H1 (cell line): ENCODE measurements at regions not wholly inside any gene's neighbourhood (a gene's known extent, or its start where the extent isn't known, plus 50 kb on each side); places are given as distances from the start of the nearest gene placed in this dataset.

Source experiments
- CTCF ChIA-PET: fragments of 300-600 bp; sonication (Branson Sonifier 250); formaldehyde crosslinking; loops from one replicate; lab custom pipeline; 2021; ENCODE audit not compliant: partially characterized antibody; lab: Charles Lee
- POLR2A ChIA-PET: fragments of 300-600 bp; sonication (Branson Sonifier 250); formaldehyde crosslinking; loops from one replicate; lab custom pipeline; 2021; ENCODE audit warnings: inconsistent platforms; ENCODE audit not compliant: partially characterized antibody; lab: Charles Lee
- DNase-seq, 2 experiments: peaks; one replicate each; pipeline versions ENCODE4 v3.0.0 to v3.0.0-alpha.2; 2010 to 2022; ENCODE audit warnings: low spot score in 2 of 2, low read depth in 1 of 2, mixed read lengths in 1 of 2
- FAIRE-seq: peaks from 2 replicates; lab custom pipeline; 2011; peaks lifted over from hg19 to GRCh38; lab: Jason Lieb, UNC
- H2AFZ ChIP-seq: 2 replicates; pipeline ENCODE4 v1.8.1; 2012; ENCODE audit warnings: low read length, inconsistent platforms
- H2AK5ac ChIP-seq: 2 replicates; pipeline ENCODE4 v1.6.1; 2013; ENCODE audit warnings: low read depth, low read length
- H2BK120ac ChIP-seq: replicated peaks from 2 replicates; pipeline ENCODE3; 2013; ENCODE audit warnings: low read depth, low read length, inconsistent platforms
- H2BK12ac ChIP-seq: 2 replicates; pipeline ENCODE4 v1.6.1; 2013; ENCODE audit warnings: low read depth, low read length
- H2BK15ac ChIP-seq: 2 replicates; pipeline ENCODE4 v1.6.1; 2013; ENCODE audit warnings: low read length
- H2BK20ac ChIP-seq: 2 replicates; pipeline ENCODE4 v1.6.1; 2013; ENCODE audit warnings: low read length
- H2BK5ac ChIP-seq: 2 replicates; pipeline ENCODE4 v1.6.1; 2013; ENCODE audit warnings: low read depth, low read length
- H3K14ac ChIP-seq: 2 replicates; pipeline ENCODE4 v1.6.1; 2013; ENCODE audit warnings: inconsistent platforms; ENCODE audit not compliant: insufficient read length
- H3K18ac ChIP-seq: 2 replicates; pipeline ENCODE4 v1.6.1; 2013; ENCODE audit warnings: low read length; ENCODE audit errors: extremely low read depth
- H3K23ac ChIP-seq: 2 replicates; pipeline ENCODE4 v1.6.1; 2013; ENCODE audit warnings: inconsistent platforms; ENCODE audit not compliant: insufficient read length
- H3K23me2 ChIP-seq: 2 replicates; pipeline ENCODE4 v1.6.1; 2013; ENCODE audit warnings: low read depth, low read length
- H3K27ac ChIP-seq: 2 replicates; pipeline ENCODE4 v1.6.1; 2011; ENCODE audit warnings: low read depth, low read length, inconsistent platforms
- H3K27me3 ChIP-seq, 4 experiments: replicated peaks in 1 of 4; 1 replicate in 1 of 4; 2 replicates in 3 of 4; pipeline versions ENCODE4 v1.6.1 to v1.8.1; 2011 to 2013; ENCODE audit warnings: low read length in 3 of 4, mild to moderate bottlenecking in 3 of 4, inconsistent platforms in 2 of 4, mixed read lengths in 2 of 4, moderate library complexity in 1 of 4; ENCODE audit not compliant: control insufficient read depth in 3 of 4, insufficient read depth in 3 of 4; ENCODE audit errors: extremely low read depth in 1 of 4
- H3K36me3 ChIP-seq, 4 experiments: 2 replicates each; pipeline versions ENCODE4 v1.6.1 to v1.8.1; 2011 to 2013; ENCODE audit warnings: mild to moderate bottlenecking in 4 of 4, low read length in 3 of 4, moderate library complexity in 2 of 4, control low read depth in 1 of 4, inconsistent platforms in 1 of 4; ENCODE audit not compliant: insufficient read depth in 4 of 4, control insufficient read depth in 2 of 4
- H3K4ac ChIP-seq: replicated peaks from 2 replicates; pipeline ENCODE3; 2013; ENCODE audit warnings: low read length, low read depth, mixed read lengths, inconsistent platforms; ENCODE audit not compliant: insufficient read length
- H3K4me1 ChIP-seq, 4 experiments: replicated peaks in 1 of 4; 1 replicate in 1 of 4; 2 replicates in 3 of 4; pipeline versions ENCODE4 v1.6.1 to v1.8.1; 2011 to 2013; ENCODE audit warnings: low read length in 3 of 4, inconsistent platforms in 2 of 4, mixed read lengths in 1 of 4; ENCODE audit not compliant: insufficient read depth in 4 of 4, control insufficient read depth in 3 of 4
- H3K4me2 ChIP-seq, 2 experiments: 2 replicates each; pipeline versions ENCODE4 v1.6.1 to v1.8.1; 2011 to 2013; ENCODE audit warnings: low read depth in 2 of 2, low read length in 2 of 2, control low read depth in 1 of 2, inconsistent platforms in 1 of 2, mild to moderate bottlenecking in 1 of 2; ENCODE audit not compliant: insufficient read depth in 1 of 2
- H3K4me3 ChIP-seq, 4 experiments: fragments of 200-600, 300-600 bp in 1 of 4; sonication (generic), shearing (Covaris generic), sonication (Bioruptor Twin) in 1 of 4; 2 replicates each; pipeline versions ENCODE4 v1.5.1 to v1.8.1; 2011 to 2016; ENCODE audit warnings: low read length in 4 of 4, low read depth in 3 of 4, control low read depth in 2 of 4, inconsistent platforms in 2 of 4, mild to moderate bottlenecking in 2 of 4, mixed read lengths in 1 of 4, moderate library complexity in 1 of 4; ENCODE audit not compliant: insufficient read depth in 2 of 4; ENCODE audit errors: extremely low read depth in 1 of 4
- H3K56ac ChIP-seq: replicated peaks from 2 replicates; pipeline ENCODE3; 2013; ENCODE audit warnings: low read depth, mild to moderate bottlenecking, mixed read lengths, low read length, inconsistent platforms; ENCODE audit not compliant: insufficient read length
- H3K79me1 ChIP-seq: 2 replicates; pipeline ENCODE4 v1.6.1; 2013; ENCODE audit warnings: low read depth, low read length, control low read depth
- H3K79me2 ChIP-seq, 2 experiments: 2 replicates each; pipeline versions ENCODE4 v1.6.1 to v1.8.1; 2012 to 2013; ENCODE audit warnings: low read length in 2 of 2, mild to moderate bottlenecking in 2 of 2, inconsistent platforms in 1 of 2; ENCODE audit not compliant: insufficient read depth in 2 of 2, control insufficient read depth in 1 of 2
- H3K9ac ChIP-seq, 4 experiments: replicated peaks in 1 of 4; 1 replicate in 1 of 4; 2 replicates in 3 of 4; pipeline versions ENCODE4 v1.6.1 to v1.8.1; 2011 to 2013; ENCODE audit warnings: low read depth in 3 of 4, low read length in 3 of 4, control low read depth in 2 of 4, mild to moderate bottlenecking in 2 of 4, moderate library complexity in 2 of 4, inconsistent platforms in 1 of 4; ENCODE audit errors: extremely low read depth in 1 of 4
- H3K9me3 ChIP-seq, 2 experiments: 2 replicates each; pipeline versions ENCODE4 v1.6.1 to v1.8.1; 2012 to 2013; ENCODE audit warnings: mild to moderate bottlenecking in 2 of 2, moderate library complexity in 2 of 2, control low read depth in 1 of 2, inconsistent platforms in 1 of 2, low read depth in 1 of 2, low read length in 1 of 2, mixed read lengths in 1 of 2; ENCODE audit not compliant: insufficient read depth in 2 of 2
- H4K20me1 ChIP-seq, 2 experiments: replicated peaks in 1 of 2; 2 replicates each; pipeline versions ENCODE3 to v1.8.1; 2011 to 2013; ENCODE audit warnings: inconsistent platforms in 2 of 2, low read length in 2 of 2, mild to moderate bottlenecking in 1 of 2; ENCODE audit not compliant: insufficient read depth in 2 of 2, control insufficient read depth in 1 of 2
- H4K5ac ChIP-seq: 2 replicates; pipeline ENCODE4 v1.6.1; 2013; ENCODE audit warnings: low read length, low read depth, mixed read lengths, inconsistent platforms; ENCODE audit not compliant: insufficient read length
- H4K8ac ChIP-seq: 2 replicates; pipeline ENCODE4 v1.8.0; 2013; ENCODE audit warnings: mild to moderate bottlenecking, moderate library complexity, low read length, inconsistent platforms; ENCODE audit not compliant: insufficient read depth; ENCODE audit errors: extremely low read depth
- H4K91ac ChIP-seq: replicated peaks from 2 replicates; pipeline ENCODE3; 2013; ENCODE audit warnings: low read length, mixed read lengths, inconsistent platforms; ENCODE audit not compliant: insufficient read length
- EZH2 ChIP-seq: fragments of 200-600 bp; sonication (generic); IDR thresholded peaks from 2 replicates; pipeline ENCODE4 v1.7.1; 2012; ENCODE audit warnings: low read depth, mild to moderate bottlenecking, moderate library complexity, low read length, inconsistent platforms; ENCODE audit not compliant: severe bottlenecking
- TCF12 ChIP-seq: IDR thresholded peaks from 2 replicates; pipeline ENCODE4 v1.6.1; 2011; ENCODE audit warnings: low read depth, mild to moderate bottlenecking, low read length
- WGBS, 2 experiments: shearing (Covaris generic) in 1 of 2; methylation state at CpG; one replicate each; pipeline versions ENCODE4 v1.1.6 to v1.1.7; 2013 to 2015; ENCODE audit warnings: low lambda C conversion rate in 2 of 2, mixed read lengths in 2 of 2, inconsistent platforms in 1 of 2, low coverage in 1 of 2, missing lambda C conversion rate in 1 of 2; ENCODE audit not compliant: insufficient replicate concordance in 2 of 2, insufficient coverage in 1 of 2, insufficient read length in 1 of 2; ENCODE audit errors: extremely low coverage in 1 of 2, missing lambda C conversion rate in 1 of 2; 5-methylcytosine and 5-hydroxymethylcytosine counted together

DNA sequence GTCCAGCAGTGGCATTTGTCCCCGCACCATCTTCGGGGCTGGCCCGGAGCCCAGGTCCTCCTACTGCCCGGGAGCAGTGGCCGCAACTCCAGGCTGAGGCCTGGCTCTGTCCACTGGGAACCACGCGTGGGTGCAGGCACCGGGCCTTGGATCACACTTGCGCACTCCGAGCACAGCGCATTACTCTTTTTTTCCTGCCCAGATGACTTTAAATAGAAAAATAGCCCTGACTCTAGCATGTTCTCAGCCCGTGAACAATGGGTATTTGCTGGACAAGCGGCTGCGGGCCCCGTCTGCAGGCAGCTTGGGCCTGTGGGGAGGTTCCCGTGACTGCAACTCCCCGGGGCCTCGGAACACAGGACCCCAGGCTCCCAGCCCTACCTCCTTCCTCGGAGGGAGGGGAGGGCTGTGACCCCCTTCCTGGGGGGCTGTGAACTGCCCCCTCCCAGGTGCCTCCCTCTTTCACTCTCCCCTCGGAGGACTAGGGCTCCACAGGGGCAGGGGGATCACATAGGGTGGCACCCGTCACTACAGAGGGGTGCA is 162.2 kb downstream of the TBXT start:
- peaks cover 44 to 71% (median 63%) of the 10 kb centered on the region in 4 experiments for H3K27me3 ChIP-seq
- no peak overlapping the region for H2BK20ac ChIP-seq
- TF ChIP-seq TCF12, result no peak
- peak; percentile 58 for TF ChIP-seq EZH2
- no peak overlapping the region for H4K8ac ChIP-seq
- no peak overlapping the region for H3K23ac ChIP-seq
- POLR2A ChIA-PET, result interaction anchor here (2.9 kb wide), 1 partner anchor 161 kb away, joined by 6 read pairs; no protein-coding TSS in a partner anchor
- FAIRE-seq, result no peak
- no peaks in the 10 kb centered on the region for H3K79me1 ChIP-seq
- peak overlapping the region; percentile 69; the same call in 1 of the 2 replicates for H2BK12ac ChIP-seq
- WGBS, 2 experiments, result 56% methylated on average over 12 of the region's 21 CpGs; no CpG with 5 or more reads in 1 of the 2 experiments
- no peak overlapping the region for H2BK15ac ChIP-seq
- no peak for DNase-seq
- no peak overlapping the region for H2AK5ac ChIP-seq
- H3K18ac ChIP-seq, result 0 out of 2 replicates have a peak overlapping the region, but pooled peaks have one; percentile 27
- no peak overlapping the region for H2BK120ac ChIP-seq
- H3K4ac ChIP-seq, result no peak overlapping the region
- H3K14ac ChIP-seq, result no peak overlapping the region
- 0 out of 2 replicates have a peak overlapping the region, but pooled peaks have one; percentile 50 for H2AFZ ChIP-seq
- peaks cover 5% of the 10 kb centered on the region for H3K23me2 ChIP-seq
- no peak overlapping the region for H4K5ac ChIP-seq
- H2BK5ac ChIP-seq, result no peak overlapping the region
- H3K9me3 ChIP-seq, result no peaks in the 10 kb centered on the region
- CTCF ChIA-PET, result interaction anchor here (1.1 to 3.1 kb wide), 6 partner anchors 27 to 155 kb away, joined by 3 to 13 read pairs (median 10); no protein-coding TSS in a partner anchor
- peak overlapping the region; percentile 66 to 69 for H3K4me2 ChIP-seq
- no peak overlapping the region for H3K9ac ChIP-seq
- peaks cover 2 to 7% of the 10 kb centered on the region in 2 experiments for H4K20me1 ChIP-seq
- H4K91ac ChIP-seq, result no peak overlapping the region
- H3K36me3 ChIP-seq, result no peaks in the 10 kb centered on the region
- H3K56ac ChIP-seq, result no peak overlapping the region
- H3K4me1 ChIP-seq, result peaks cover 3 to 16% (median 11%) of the 10 kb centered on the region in 4 experiments
- H3K27ac ChIP-seq, result no peak overlapping the region
- H3K4me3 ChIP-seq, result peak overlapping the region; percentile 14 to 55 (median 27); a peak in 7 of 8 replicates
- H3K79me2 ChIP-seq, result no peaks in the 10 kb centered on the region
